Erythroblast (primary cell): ENCODE measurements at regions not wholly inside any gene's neighbourhood (a gene's known extent, or its start where the extent isn't known, plus 50 kb on each side); places are given as distances from the start of the nearest gene placed in this dataset.

Experiments
- GATA1 ChIP-seq: IDR thresholded peaks from 2 replicates; pipeline ENCODE4 v1.6.1; 2011; ENCODE audit warnings: low read depth, mild to moderate bottlenecking, control low read depth, low read length, moderate library complexity
- POLR2A ChIP-seq: IDR thresholded peaks from 2 replicates; pipeline ENCODE4 v1.6.1; 2011; ENCODE audit warnings: mild to moderate bottlenecking, low read length

DNA sequence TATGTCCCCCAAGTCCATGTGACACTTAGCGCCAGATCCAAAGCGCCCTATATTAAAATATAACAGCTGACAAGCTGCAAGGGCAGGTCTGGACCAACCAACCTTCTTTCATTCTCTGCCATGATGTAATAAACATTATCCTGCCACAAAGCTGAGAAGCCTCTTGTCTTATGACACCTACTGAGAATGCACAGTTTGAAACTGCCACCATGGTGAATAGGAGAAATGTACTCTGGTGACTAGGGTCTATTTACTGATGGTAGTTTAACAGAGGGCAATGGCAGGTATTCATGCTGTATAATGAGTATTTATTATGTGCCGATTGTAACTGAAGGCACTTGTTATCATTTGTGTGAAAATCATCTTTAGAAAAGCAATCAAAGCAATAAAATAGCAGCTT, 634.0 kb downstream of the OTOL1 start:
- TF ChIP-seq POLR2A (no peak), GATA1 (no peak)
